ENCODE measurements at regions not wholly inside any gene's neighbourhood (a gene's known extent, or its start where the extent isn't known, plus 50 kb on each side); places are given as distances from the start of the nearest gene placed in this dataset.

DNA sequence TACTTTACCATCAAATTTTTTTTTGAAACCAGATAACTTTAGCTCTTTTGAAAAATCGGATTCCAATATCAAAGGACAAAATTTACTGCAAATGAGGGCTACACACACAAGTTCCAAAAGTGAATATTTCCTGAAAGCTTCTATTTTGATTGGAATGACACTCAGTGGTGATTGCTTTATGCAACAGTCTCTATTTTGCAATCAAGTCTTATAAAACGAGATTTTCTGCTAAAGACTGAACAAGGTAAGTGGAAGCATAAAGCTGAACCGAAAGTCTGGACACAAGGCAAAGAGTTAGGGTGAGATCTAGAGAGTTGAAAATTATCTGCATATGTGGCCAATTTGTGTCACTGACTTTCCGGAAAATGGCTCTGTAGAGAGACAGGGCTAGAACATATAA is 145.0 kb upstream of the OSR1 start:
- Histone ChIP-seq H3K27ac (ENCODE audit: low read depth, low read length, poor library complexity, severe bottlenecking) (no peak overlapping the region), H3K36me3 (ENCODE audit: insufficient read depth, low read length, poor library complexity, severe bottlenecking) (no peaks in the 10 kb centered on the region), H3K9me3 (ENCODE audit: low read depth, low read length, poor library complexity, severe bottlenecking) (no peaks in the 10 kb centered on the region), H3K4me3 (ENCODE audit: low read depth, low read length, poor library complexity, severe bottlenecking) (no peak overlapping the region), H3K4me1 (ENCODE audit: insufficient read depth, low read length, poor library complexity, severe bottlenecking) (no peaks in the 10 kb centered on the region), H3K27me3 (replicated peaks; ENCODE audit: insufficient read depth, low read depth, low read length, poor library complexity) (peaks cover 13% of the 10 kb centered on the region)
- intact Hi-C loops (cut with micrococcal nuclease; ENCODE audit: unreplicated experiment): no loop called here
- ChIA-PET POLR2A (ENCODE audit: low non-redundant PET) (no interaction called here), CTCF (no interaction called here)
- TF ChIP-seq, protein P1, sequence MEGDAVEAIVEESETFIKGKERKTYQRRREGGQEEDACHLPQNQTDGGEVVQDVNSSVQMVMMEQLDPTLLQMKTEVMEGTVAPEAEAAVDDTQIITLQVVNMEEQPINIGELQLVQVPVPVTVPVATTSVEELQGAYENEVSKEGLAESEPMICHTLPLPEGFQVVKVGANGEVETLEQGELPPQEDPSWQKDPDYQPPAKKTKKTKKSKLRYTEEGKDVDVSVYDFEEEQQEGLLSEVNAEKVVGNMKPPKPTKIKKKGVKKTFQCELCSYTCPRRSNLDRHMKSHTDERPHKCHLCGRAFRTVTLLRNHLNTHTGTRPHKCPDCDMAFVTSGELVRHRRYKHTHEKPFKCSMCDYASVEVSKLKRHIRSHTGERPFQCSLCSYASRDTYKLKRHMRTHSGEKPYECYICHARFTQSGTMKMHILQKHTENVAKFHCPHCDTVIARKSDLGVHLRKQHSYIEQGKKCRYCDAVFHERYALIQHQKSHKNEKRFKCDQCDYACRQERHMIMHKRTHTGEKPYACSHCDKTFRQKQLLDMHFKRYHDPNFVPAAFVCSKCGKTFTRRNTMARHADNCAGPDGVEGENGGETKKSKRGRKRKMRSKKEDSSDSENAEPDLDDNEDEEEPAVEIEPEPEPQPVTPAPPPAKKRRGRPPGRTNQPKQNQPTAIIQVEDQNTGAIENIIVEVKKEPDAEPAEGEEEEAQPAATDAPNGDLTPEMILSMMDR (conservative IDR thresholded peaks at IDR 0.05; ENCODE audit: low read depth, low read length): no peak
- BruUV-seq (replicated peaks): no TSS peak
- DNase-seq (ENCODE audit: low spot score): no peak

DNA sequence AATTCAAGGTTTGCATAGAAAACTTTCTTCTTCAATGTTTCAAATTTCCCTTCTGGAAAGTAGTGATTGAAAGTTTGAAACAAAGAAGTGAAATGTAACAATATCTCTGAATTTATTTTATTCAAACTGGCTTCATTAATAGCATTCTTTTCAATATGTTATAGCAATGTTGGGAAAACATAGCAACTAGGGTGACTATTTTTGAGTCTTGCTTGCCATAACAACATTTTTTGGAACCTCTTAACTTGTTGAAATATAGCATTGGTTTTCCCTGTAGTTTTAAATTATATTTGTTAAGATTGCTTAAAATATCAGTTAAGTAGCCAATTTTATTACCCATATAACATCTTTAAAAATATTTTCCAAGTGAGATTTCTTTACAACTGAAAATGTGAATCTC is 141.7 kb upstream of the OSR1 start:
- H3K9me3 ChIP-seq (ENCODE audit: low read depth, low read length, poor library complexity, severe bottlenecking): no peaks in the 10 kb centered on the region
- ChIA-PET POLR2A (ENCODE audit: low non-redundant PET) (no interaction called here), CTCF (no interaction called here)
- no peak for TF ChIP-seq EZH2 (IDR thresholded peaks at IDR 0.05; ENCODE audit: borderline replicate concordance, low read depth, low read length, poor library complexity, severe bottlenecking)
- TF ChIP-seq, protein P1 (conservative IDR thresholded peaks at IDR 0.05; ENCODE audit: low read depth, low read length): no peak
- no peak for DNase-seq (ENCODE audit: low spot score)
- peaks cover 14% of the 10 kb centered on the region for H3K4me1 ChIP-seq (ENCODE audit: insufficient read depth, low read length, poor library complexity, severe bottlenecking)
- no TSS peak for BruUV-seq (replicated peaks)
- H3K36me3 ChIP-seq (ENCODE audit: insufficient read depth, low read length, poor library complexity, severe bottlenecking): no peaks in the 10 kb centered on the region
- intact Hi-C loops (cut with micrococcal nuclease; ENCODE audit: unreplicated experiment): no loop called here
- no peaks in the 10 kb centered on the region for H3K27me3 ChIP-seq (replicated peaks; ENCODE audit: insufficient read depth, low read depth, low read length, poor library complexity)
- H3K27ac ChIP-seq (ENCODE audit: low read depth, low read length, poor library complexity, severe bottlenecking): no peak overlapping the region
- no peak overlapping the region for H3K4me3 ChIP-seq (ENCODE audit: low read depth, low read length, poor library complexity, severe bottlenecking)

DNA sequence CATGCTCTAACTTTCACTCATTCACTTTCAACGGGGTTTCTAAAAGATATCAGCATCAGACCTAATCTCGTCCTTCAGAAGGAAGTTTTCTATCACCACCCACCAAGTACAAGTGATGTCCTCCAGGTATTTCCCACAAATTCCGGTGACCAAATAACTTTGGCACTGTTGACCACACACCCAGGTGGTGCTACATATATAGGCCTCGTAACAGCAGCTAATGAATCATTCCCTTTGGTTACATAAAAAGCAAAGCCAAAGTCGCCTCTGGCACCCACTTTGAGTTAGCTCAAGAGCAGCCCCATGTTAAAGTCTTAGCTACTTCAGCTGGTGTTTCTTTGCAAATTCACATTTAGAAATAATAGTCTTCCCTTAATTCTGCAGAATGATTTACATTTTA is 138.2 kb upstream of the OSR1 start:
- peaks cover 14% of the 10 kb centered on the region for H3K4me1 ChIP-seq (ENCODE audit: insufficient read depth, low read length, poor library complexity, severe bottlenecking)
- TF ChIP-seq, protein P1 (conservative IDR thresholded peaks at IDR 0.05; ENCODE audit: low read depth, low read length): no peak
- no peak for TF ChIP-seq EZH2 (IDR thresholded peaks at IDR 0.05; ENCODE audit: borderline replicate concordance, low read depth, low read length, poor library complexity, severe bottlenecking)
- no peaks in the 10 kb centered on the region for H3K9me3 ChIP-seq (ENCODE audit: low read depth, low read length, poor library complexity, severe bottlenecking)
- no peak overlapping the region for H3K27ac ChIP-seq (ENCODE audit: low read depth, low read length, poor library complexity, severe bottlenecking)
- no peak overlapping the region for H3K4me3 ChIP-seq (ENCODE audit: low read depth, low read length, poor library complexity, severe bottlenecking)
- no peaks in the 10 kb centered on the region for H3K27me3 ChIP-seq (replicated peaks; ENCODE audit: insufficient read depth, low read depth, low read length, poor library complexity)
- intact Hi-C loops (cut with micrococcal nuclease; ENCODE audit: unreplicated experiment): no loop called here
- no TSS peak for BruUV-seq (replicated peaks)
- CTCF ChIA-PET: no interaction called here
- H3K36me3 ChIP-seq (ENCODE audit: insufficient read depth, low read length, poor library complexity, severe bottlenecking): no peaks in the 10 kb centered on the region
- POLR2A ChIA-PET (ENCODE audit: low non-redundant PET): no interaction called here
- no peak for DNase-seq (ENCODE audit: low spot score)
